SH-SY5Y (cell line): ENCODE measurements at regions not wholly inside any gene's neighbourhood (a gene's known extent, or its start where the extent isn't known, plus 50 kb on each side); places are given as distances from the start of the nearest gene placed in this dataset.

ENCODE experiments used
- GATA2 ChIP-seq: IDR thresholded peaks from 2 replicates; pipeline ENCODE4 v1.6.1; 2011; ENCODE audit warnings: mild to moderate bottlenecking, low read depth, low read length
- GATA3 ChIP-seq: IDR thresholded peaks from 2 replicates; pipeline ENCODE4 v1.6.1; 2011; ENCODE audit warnings: low read depth, mild to moderate bottlenecking, low read length, moderate library complexity

DNA sequence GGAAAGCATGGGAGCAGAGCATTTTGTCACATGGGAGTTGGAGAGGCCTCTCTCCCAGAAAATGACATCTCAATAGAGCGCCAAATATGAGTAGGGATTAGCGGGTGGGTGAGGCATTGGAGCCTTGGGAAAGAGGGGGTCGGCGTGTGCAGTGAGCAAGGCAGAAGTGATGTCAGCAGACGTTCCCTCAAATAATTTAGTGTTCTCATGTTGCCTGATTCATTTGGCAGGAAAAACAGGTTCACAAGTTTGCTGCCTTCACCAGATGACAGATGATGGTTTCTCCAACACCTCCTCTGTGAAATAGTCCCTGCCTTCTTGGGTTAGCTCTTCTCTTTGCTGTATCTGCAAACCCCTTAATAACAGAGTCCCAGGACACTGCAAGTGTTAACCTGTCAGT, 118.5 kb upstream of the ARHGAP20 start:
- TF ChIP-seq GATA2, result no peak
- no peak for TF ChIP-seq GATA3
